ENCODE measurements at regions not wholly inside any gene's neighbourhood (a gene's known extent, or its start where the extent isn't known, plus 50 kb on each side); places are given as distances from the start of the nearest gene placed in this dataset.
"Not testable (repeated sequence)": the region's sequence is repeated elsewhere in the genome, so short reads cannot be mapped to it uniquely, and the experiment has no call there.

DNA sequence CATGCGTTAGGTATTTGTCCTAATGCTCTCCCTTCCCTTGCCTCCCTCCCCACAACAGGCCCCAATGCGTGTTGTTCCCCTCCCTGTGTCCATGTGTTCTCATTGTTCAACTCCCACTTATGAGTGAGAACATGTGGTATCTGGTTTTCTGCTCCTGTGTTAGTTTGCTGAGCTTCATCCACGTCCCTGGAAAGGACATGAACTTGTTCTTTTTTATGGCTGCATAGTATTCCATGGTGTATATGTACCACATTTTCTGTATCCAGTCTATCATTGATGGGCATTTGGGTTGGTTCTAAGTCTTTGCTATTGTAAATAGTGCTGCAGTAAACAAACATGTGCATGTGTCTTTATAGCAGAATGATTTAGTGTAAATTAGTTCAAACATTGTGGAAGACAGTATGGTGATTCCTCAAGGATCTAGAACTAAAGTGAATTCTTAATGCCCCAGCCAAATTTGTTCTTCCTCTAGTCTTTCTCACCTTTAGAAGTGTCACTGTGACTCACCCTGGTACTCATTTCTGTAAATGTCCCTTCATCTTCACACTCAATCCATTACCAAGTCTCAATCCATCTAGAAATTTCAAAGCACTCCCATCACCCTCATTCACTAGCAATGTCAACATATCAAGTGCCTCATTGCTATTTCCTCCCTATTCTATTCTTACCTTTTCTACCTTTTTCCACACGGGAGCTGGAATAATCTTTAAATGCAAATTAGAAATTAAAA, 123.9 kb downstream of the MREG start:
- DNase-seq = not testable (repeated sequence)

DNA sequence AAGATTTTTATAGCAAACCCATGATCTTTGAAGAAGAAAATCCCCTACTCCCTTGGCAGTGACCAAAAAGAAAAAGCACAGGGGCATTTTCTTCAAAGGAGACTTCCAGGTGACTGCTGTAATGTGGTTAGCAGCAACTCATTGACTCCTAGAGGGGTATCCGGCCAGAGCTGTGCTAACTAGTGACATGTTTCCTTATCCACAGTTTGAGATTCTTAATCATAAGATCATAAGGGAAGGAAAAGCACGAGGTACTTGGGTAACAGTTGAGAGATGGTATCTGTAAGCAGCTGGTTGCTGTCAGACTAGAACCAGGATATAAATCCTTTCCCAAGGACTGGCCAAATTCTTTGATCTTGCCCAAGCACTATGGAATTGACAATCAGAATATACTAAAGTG, 124.7 kb downstream of the MREG start:
- no peak for DNase-seq

DNA sequence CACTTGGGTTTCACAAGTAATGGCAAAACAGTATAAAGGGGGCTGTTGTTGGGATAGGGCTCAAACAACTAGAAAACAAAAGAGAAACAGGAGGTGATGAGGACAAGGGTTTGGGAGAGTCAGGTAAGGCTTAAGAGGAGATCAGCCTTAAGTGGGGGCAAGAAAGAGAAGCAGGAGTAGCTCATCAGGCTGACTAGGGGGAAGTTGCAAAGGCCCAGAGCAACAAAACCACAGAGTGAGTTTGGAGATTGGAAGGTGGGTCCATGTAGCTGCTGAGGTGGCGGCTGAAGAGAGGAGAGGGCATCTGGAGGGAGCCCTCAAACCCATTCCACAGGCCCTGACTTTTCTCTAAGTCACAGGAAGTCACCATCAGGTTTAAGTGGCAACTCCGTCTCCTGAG, 126.0 kb downstream of the MREG start:
- DNase-seq = no peak

DNA sequence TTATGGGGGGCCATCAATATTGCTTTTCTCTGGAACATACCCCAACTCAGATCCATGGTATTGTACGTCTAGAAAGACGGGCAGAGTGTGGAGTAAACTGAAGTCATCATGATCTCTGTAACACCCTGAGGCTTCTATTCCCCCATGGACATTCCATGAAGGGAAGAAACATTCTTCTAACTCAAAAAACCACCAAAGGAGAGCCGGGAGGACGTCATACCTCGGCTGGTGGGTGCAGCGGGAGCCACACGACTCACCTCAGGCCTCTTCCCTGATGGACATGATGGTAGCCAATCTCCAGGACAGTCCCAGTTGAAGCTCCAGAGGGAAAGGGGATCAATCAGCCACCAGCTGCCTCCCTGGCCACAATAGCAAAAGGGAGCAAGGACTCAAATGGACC, 127.3 kb downstream of the MREG start:
- no peak for DNase-seq

DNA sequence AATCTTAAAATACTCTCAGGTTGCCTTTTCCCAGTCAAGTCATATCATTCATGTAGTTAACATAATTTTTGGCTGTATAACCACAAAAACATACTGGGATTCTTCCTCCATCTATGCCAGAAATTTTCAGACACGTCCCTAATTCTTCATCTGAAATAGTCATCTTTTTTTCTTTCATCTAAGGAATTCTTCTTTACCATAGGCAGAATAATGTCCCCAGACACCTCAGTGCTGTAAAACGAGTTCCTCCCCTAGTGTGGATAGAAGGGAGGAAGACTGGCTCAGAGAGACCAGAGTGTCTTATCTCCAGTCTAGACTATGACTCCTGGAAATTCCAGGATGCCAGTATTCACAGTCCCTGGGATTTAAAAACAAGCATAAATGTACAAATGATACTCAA, 127.8 kb downstream of the MREG start:
- DNase-seq = no peak

DNA sequence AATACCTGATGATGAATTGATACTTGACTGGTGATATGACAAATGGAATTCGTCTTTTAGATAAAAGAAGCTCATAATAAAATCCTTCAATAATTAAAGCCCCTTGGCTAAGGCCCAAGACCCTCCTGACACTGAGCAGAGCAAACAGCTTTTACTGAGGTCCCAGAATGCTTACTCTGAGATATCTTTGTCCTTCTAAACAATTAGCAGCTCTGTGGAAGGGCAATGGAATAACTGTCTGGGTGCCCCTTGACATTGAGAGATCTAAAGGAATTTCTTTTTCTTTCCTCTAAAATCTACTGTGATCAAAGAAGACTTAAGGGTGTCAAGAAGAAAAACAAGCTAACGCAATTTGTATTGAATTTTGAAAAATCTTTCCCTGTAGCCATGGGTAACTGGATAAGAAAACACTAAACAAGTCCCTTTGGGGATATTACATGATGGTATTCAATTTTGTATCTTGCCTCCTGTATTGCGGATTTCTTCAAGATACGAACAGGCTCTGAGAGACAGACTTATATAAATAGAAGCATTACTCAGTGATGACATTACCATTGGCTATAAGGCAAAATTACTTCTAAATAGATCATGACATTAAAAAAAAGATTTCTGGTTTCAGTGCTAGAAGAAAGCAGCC, 128.8 kb downstream of the MREG start:
- DNase-seq = peak; percentile 70

DNA sequence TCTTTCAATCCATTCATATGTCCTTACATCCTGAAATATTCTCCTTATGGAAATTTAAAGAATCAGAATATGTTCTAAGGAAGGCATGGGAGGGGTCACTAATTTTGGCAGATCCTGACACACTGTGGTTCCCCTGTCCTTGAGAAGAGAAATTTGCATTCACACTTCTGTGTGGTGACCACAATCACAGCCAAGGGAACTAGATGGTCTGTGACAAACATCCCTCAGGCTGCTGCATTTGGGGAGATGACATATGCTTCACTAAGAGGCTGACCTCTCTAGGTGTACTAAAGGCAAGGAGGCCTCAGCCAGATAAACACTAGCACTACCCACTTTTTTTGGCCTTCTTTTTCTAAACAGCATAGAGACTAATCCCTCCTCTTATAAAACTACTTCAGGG, 129.6 kb downstream of the MREG start:
- no peak for DNase-seq

DNA sequence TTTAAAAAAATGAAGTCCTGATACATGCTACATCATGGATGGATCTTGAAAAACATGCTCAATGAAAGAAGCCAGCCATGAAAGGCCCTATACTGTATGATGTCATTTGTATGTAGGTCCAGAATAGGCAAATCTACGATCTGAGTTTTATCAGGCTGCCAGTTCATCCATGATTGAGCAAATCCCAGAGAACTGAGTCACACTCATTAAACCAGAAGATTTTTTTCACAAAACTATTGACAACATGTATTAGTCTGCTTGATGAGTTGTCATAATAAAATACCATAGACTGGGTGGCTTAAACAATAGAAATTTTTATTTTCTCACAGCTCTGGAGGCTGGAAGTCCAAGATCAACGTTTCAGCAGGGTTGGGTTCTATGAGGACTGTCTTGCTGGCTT, 130.7 kb downstream of the MREG start:
- no peak for DNase-seq

DNA sequence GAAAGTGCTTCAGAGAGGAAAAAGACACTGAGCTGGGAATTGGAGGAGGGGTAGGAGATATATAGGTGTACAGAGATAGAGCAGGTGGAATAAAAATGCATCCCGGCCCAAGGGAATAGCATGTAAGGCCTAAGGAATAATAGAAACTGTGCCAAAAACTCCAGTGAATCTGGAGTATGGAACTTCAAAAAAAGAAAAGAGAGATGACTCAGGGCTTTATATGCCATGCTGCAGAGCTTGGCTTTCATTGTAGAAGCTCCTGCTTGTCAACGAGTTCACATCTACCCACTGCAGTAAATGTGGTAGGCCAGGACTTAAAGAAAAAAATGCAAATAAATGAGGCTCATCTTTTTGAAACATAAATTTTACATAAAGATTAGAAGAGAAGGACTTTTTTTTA, 131.8 kb downstream of the MREG start:
- no peak for DNase-seq

DNA sequence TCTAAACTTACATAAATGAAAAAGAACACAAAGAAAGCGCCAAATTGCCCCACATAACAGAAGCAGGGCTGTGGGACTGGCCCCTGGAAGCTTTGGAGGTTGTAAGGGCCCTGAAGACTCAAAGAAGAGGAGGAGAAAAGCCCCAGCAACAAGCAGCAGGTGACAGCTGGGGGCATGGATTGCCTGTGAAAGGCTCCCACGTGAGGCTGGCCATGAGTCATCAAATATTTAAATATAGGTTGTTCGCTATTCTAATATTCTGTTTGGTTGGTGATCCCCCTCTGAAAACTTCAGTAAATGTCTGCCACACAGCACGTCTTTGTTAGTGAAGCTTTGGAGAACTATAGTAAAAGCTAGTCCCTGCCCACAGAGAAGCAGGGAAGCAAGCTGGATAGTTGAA, 132.4 kb downstream of the MREG start:
- no peak for DNase-seq

DNA sequence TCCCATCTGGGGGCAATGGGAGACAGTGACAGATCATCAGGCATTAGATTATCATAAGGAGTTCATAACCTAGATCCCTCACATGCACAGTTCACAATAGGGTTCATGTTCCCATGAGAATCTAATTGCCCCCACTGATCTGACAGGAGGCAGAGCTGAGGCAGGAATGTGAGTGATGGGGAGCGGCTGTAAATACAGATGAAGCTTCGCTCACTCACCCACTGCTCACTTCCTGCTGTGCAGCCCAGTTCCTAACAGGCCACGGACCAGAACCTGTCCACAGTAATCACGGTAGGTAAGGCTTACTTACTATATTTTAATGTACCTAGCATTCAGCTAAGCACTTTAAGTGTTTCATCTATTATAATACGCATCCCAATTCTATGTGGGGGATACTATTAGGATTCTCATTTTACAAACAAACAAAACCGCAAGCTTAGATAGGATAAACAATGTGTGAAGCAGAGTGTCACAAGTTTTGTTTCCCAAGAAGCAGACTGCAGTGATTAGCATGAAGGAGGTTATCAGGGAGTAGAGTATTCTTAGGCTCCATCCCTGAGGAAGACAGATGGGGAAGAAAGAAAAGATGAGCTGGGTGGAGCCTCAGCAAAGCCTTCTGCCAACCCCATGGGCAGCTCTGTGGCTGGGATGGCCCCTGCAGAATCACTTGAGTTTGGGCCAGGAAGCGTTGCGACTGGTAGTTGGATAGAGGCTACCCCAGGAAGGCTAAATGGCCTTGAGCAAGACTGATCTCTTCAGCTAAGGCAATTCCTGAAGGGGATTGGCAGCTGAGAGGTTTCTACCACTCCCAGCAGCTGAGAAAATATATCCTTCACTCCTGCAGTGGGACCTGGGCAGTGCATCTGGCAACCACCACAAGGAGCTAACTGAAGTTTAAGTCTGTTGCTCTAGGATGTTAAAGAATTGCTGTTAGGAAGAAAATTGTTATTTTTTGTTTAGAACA, 133.1 kb downstream of the MREG start:
- no peak for DNase-seq

DNA sequence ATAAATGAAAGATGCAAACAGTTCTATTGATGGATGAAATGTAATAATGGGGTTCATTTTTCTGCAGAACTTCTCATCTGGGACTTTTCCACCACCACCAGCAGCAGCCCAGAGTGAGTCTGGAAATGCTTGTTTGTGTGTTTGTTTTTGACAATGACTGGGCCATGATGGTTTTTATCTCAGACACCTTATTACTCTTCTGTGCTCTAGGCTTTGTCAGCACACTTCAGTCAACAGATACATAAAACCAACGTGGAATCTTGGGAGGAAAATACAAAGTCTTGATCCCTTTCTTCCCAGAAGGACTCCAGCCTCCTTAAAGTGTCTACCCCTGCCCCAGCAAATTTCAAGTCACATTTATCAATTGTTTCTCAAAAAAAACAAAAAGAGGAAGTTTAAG, 134.0 kb downstream of the MREG start:
- no peak for DNase-seq

DNA sequence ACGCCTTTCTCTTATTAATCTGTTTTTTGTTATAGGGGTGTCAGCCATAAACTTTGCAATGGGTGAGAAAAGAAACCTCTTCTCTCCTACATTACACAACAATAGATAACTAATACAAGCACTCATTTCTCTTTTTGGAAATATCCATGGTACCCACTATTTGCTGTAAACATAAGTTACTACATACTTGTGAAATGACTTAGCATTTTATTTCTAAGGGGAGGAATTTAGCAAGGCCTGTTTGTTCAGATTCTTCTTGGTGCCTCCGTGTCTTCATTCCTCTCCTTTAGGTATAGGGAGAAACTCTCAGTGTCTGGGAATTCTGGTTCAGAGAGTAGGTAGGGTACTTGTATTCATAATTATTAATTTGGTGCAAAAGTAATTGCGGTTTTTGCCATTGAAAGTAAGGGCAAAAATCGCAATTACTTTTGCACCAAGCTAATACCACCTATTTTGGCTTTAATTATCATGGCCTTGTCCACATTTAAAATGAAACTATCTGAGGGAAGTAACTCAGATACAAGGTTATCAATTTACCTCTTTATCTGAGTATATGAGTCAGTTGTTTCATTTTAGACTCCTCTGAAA, 134.8 kb downstream of the MREG start:
- no peak for DNase-seq

DNA sequence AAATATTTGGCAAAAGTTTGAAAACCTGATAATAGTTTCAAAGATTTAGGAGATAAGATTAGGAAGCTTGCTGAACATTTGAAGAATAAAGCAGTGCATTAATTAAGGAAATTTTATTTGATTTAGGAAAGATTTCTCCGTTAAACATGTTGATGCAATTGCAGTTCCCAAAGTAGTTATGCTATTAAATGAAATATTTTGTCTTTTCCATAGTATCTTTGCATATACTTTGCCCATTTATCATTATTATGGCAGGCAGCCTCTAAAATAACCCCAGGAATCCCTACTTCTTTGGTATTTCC, 136.5 kb downstream of the MREG start:
- DNase-seq = no peak

DNA sequence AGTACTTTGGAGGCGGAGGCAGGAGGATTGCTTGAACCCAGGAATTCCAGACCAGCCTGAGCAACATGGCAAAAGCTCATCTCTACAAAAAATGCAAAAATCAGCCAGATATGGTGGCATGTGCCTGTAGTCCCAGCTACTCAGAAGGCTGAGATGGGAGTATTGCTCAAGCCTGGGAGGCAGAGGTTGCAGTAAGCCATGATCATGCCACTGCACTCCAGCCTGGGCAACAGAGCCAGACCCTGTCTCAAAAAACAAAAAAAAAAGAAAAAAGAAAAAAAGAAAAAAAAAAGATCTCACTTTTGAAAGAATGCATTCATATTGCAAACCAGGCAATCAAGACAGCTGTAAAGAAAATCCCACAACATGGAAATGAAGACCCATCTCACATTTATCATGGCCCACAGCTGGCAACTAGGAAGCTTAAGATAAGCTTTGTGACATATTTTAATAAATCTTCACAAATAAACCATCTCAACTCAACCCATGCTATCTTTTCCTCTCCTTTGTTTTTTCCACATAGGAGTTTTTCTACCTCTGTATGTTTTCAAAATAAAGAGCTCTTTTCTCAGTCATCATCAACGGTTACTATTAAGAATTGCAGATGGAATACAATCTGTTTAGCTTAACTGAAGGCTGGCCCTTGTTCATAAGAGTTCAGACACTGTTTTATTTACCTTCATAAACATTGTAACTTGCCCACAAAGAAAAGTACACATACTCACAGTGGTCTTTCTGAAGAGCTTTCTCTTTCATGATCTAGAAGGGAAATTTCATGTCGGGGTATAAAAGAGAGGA, 137.0 kb downstream of the MREG start:
- DNase-seq = no peak

DNA sequence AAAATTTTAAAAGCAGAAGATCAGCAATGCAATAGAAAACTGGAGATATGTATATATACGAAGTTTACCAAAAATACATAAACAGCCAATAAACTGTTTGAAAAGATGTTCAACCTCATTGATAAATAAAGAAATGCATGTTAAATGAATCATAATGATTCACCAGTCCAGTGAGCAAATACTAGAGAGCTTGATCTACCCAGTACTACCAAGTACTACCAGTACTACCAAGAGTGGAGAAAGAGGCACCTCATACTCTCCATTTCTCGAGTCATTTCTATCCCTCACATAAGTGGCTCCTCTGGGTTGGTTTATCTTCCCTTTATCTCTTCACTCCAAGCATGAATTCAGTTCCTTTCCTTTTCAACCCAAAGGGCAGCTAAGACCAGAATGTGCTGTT, 138.9 kb downstream of the MREG start:
- no peak for DNase-seq

DNA sequence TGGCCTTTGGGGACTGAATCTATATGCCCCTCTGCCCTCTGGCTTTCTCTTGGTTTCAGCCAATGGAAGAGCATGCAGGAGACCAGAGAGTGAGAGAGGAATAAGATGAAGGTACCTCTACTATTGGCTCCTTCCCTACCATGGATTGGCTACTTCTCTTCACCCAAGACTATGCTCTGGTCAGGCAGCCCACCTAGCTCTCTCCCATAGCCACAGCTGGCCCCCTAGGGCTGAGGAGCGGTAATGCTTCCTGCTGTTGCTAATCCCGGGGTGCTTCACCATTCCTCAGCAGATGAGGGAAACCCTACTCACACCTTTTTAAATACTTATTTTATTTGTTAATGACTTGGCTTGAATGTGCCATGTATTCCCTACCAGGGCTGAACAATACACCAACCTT, 142.4 kb downstream of the MREG start:
- no peak for DNase-seq

DNA sequence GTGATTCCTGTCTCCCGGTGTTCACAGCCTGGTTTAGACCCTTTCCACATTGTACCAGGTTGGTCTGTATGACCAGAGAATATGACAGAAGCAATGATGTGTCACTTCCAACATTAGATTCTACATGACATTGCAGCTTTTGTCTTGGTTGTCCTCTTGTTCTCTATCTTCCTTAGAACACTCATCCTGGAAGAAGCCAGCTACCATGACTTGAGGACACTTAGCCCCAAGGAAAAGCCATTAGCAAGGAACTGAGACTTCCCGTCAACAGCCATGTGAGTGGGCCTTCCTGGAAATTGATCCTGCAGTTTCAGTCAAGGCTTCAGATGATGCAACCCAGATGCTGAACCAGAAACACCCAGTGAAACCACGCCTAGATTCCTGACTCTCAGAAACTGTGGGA, 143.3 kb downstream of the MREG start:
- DNase-seq = peak; percentile 53

DNA sequence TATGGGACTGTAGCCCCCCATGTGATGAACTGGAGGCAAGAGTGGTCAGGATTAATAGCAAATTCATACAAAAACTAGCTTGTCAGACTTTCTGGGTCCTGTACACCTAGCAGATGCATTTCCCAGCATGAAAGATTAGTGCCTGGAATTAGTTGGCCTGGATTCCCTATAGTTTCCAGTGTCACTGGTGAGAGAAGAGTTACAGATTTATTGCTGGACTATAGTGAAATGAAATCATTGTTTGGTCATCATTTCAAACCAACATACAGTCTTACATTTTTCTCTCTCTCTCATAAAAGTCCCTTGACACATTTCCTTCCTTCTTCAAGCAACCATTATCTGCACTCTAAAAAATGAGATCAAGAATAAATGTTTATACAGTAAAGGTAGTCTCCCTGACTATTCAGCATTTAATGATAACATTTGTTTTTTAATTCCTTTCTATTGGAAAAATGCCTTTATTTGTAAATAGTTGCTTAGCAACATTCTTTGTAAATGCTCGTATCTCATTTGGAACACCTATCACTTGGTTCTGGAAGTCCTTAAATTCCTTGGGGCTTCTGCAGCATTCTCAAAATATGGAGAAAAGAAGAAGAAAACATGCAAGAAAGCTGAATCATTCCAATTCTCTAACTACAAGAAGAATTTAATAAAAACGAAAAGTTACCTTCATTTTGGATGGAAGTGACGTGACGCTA, 144.4 kb downstream of the MREG start:
- DNase-seq = peak; percentile 83

DNA sequence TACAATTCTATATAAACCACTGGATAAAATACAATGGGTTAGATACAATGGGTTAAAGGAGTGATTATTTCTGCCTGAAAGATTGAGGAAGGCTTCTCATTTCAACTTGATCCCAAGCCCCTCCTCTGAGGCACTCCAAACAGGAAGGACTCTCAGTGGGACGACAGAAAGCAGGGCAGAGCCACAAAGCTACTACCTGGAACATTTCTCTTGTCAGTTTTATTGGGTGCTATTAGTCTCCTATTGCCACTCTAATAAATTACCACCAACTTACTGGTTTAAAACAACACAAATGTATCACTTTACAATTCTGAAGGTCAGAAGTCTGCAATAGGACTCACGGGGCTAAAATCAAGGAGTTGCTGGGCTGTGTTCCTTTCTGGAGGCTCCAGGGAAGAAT, 146.7 kb downstream of the MREG start:
- DNase-seq = no peak

DNA sequence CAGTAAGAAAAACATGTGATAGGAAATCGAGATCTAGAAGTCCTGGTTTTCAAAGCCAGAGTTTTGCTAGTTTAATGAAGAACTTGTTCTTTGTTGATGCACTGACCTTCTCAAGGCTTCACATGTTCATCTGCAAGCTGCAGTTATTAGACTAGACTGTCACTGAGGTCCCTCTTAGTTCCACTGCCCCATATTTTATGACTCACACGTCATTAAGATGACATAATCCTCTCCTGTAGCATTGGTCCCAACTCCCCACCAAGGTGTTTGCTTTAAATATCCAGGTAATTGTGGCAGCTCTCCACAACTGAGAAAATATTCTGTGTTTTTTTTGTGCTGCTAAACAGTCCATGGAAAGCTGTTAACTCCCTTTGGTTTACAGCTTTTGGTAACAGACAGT, 149.7 kb downstream of the MREG start:
- DNase-seq = no peak

All from muscle of arm (tissue), 1 donor.